ENCODE measurements at regions not wholly inside any gene's neighbourhood (a gene's known extent, or its start where the extent isn't known, plus 50 kb on each side); places are given as distances from the start of the nearest gene placed in this dataset.

GRCh38 chrX:93259029-93259428 is 414.3 kb downstream of the NAP1L3 start:
- TF ChIP-seq CTCF (IDR thresholded peaks at IDR 0.05) (peak in 1 of 6 experiments; percentile 13), POLR2AphosphoS5 (IDR thresholded peaks at IDR 0.05) (no peak)

Measured in upper lobe of left lung (tissue), 4 donors.